ENCODE measurements at regions not wholly inside any gene's neighbourhood (a gene's known extent, or its start where the extent isn't known, plus 50 kb on each side); places are given as distances from the start of the nearest gene placed in this dataset.
A peak's percentile ranks its signal among the peaks of the same experiment; 100 is the strongest.

DNA sequence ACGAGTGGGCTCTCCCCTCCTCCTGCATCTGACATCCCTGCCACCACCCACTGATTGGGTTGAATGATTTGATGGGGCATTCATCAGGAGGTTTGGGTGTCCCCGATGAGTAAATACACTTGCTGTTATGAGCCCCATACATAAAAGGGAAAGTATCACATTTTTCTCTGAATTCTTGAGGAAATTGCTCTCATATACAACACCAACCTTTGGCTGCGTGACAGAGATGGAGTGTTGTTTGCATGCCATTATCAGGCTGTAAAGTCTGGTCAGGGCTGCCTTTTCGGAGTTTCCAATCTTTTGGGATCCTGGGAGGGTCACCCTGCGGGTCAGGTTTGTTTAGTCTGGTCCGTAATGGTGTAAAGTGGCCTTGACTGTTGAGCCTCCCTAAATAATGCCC is 227.9 kb upstream of the SPRED2 start:
- H3K4me3 ChIP-seq (ENCODE audit: low read length in 2 of 2), result no peak overlapping the region
- no peak overlapping the region for H3K27ac ChIP-seq (ENCODE audit: low read length)
- no peaks in the 10 kb centered on the region for H3K36me3 ChIP-seq (ENCODE audit: control insufficient read depth in 2 of 2, insufficient read depth in 2 of 2, low read length in 2 of 2)
- no peak overlapping the region for H3K9ac ChIP-seq (ENCODE audit: low read length in 2 of 2)
- H3K9me3 ChIP-seq (ENCODE audit: control insufficient read depth in 2 of 2, low read length in 2 of 2), result no peaks in the 10 kb centered on the region
- peaks cover 14% of the 10 kb centered on the region for H3K4me1 ChIP-seq (ENCODE audit: control insufficient read depth, insufficient read depth, low read length)
- H3K27me3 ChIP-seq (ENCODE audit: control insufficient read depth in 1 of 2, insufficient read depth in 2 of 2, low read length in 2 of 2), result no peaks in the 10 kb centered on the region

DNA sequence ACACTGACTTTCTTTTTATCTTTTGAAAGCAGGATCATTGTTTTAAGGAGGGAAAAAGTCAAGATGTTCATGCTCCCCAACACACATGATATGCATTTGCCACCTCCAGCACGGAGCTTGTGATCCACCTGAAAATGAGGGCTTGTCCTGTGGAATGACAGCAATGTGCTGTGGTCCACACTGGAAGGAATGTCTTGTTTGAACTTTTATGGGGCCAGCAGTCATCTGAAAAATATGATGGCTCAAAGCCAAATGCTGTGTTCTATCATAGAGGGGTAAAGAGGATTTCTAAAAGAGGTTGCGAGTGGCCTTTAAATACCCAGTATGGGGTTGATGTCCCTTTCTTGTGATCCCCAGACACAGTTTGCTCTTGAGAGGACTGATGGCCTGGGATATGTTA is 226.5 kb upstream of the SPRED2 start:
- Histone ChIP-seq H3K36me3 (ENCODE audit: control insufficient read depth in 2 of 2, insufficient read depth in 2 of 2, low read length in 2 of 2) (no peaks in the 10 kb centered on the region), H3K9ac (ENCODE audit: low read length in 2 of 2) (no peak overlapping the region), H3K4me3 (ENCODE audit: low read length in 2 of 2) (no peak overlapping the region), H3K4me1 (ENCODE audit: control insufficient read depth, insufficient read depth, low read length) (peaks cover 14% of the 10 kb centered on the region), H3K27me3 (ENCODE audit: control insufficient read depth in 1 of 2, insufficient read depth in 2 of 2, low read length in 2 of 2) (no peaks in the 10 kb centered on the region), H3K27ac (ENCODE audit: low read length) (no peak overlapping the region), H3K9me3 (ENCODE audit: control insufficient read depth in 2 of 2, low read length in 2 of 2) (no peaks in the 10 kb centered on the region)

DNA sequence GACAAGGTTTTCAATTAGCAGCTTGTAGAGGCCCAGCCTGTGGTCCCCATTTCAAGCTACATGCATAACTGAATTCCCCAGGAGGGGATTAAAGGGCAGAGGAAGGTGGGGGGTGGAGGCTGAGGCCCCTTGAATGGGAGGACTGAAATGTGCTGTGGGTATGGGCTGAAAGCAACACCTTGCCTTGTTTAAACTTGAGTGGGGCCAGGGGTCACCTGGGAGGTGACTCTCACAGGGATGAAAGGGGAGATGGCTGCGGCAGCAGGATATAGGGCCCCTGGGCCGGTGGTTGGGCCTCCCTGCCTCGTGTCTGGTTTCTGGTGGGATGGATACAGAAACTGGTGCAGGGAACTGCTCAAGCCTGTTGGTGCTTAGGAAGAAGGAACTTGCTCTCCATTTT is 225.9 kb upstream of the SPRED2 start:
- Histone ChIP-seq H3K27me3 (ENCODE audit: control insufficient read depth in 1 of 2, insufficient read depth in 2 of 2, low read length in 2 of 2) (no peaks in the 10 kb centered on the region), H3K9ac (ENCODE audit: low read length in 2 of 2) (no peak overlapping the region), H3K4me1 (ENCODE audit: control insufficient read depth, insufficient read depth, low read length) (peaks cover 14% of the 10 kb centered on the region), H3K9me3 (ENCODE audit: control insufficient read depth in 2 of 2, low read length in 2 of 2) (no peaks in the 10 kb centered on the region), H3K4me3 (ENCODE audit: low read length in 2 of 2) (no peak overlapping the region), H3K27ac (ENCODE audit: low read length) (no peak overlapping the region), H3K36me3 (ENCODE audit: control insufficient read depth in 2 of 2, insufficient read depth in 2 of 2, low read length in 2 of 2) (no peaks in the 10 kb centered on the region)

DNA sequence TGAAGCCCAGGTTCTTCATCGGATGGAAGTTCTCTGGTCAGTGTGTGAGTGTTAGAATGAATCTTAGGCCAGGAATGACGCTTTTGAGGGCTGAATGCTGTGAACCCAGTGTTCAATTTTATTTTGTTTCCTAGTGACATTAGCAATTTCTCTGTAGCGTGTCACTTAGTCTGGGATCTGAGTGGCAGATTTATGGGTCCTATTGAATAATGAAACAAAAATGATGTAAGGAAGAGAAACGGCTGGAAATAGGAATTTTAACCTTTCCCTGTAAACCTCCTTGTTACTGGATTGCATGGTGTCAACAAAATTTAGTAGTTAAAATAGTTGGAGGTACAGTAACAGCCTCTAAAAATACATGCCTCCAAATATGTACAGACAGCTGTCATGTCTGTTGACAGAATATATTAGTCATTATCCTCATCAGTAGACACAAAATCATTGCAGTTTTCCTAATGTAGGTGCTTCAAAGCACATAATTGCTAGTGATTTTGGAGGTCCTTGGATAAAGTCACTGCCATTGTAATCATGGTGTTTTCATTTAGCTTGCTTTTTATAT is 223.8 kb upstream of the SPRED2 start:
- Histone ChIP-seq H3K9me3 (ENCODE audit: control insufficient read depth in 2 of 2, low read length in 2 of 2) (no peaks in the 10 kb centered on the region), H3K4me1 (ENCODE audit: control insufficient read depth, insufficient read depth, low read length) (peaks cover 10% of the 10 kb centered on the region), H3K27me3 (ENCODE audit: control insufficient read depth in 1 of 2, insufficient read depth in 2 of 2, low read length in 2 of 2) (no peaks in the 10 kb centered on the region), H3K27ac (ENCODE audit: low read length) (no peak overlapping the region), H3K9ac (ENCODE audit: low read length in 2 of 2) (no peak overlapping the region), H3K4me3 (ENCODE audit: low read length in 2 of 2) (no peak overlapping the region), H3K36me3 (ENCODE audit: control insufficient read depth in 2 of 2, insufficient read depth in 2 of 2, low read length in 2 of 2) (no peaks in the 10 kb centered on the region)

DNA sequence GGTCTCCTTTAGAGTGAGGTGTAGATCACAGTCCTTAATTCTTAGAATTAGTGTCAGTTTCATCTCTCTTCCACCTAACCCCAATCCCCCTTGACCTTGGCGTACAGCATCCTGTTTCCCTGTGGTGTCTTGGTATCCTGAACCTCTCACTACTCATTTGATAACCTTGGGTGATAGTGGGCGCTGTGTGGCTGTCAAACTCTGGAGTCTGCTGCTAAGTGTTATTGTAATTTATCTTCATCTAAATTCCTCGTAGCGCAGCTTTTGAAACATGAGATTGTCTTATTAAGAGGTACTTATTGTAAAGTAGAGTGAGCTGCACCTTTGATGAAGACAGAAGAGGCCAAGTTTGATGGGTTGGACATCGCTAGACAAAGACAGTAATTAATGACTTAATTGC is 222.6 kb upstream of the SPRED2 start:
- Histone ChIP-seq H3K4me1 (ENCODE audit: control insufficient read depth, insufficient read depth, low read length) (peaks cover 9% of the 10 kb centered on the region), H3K4me3 (ENCODE audit: low read length in 2 of 2) (no peak overlapping the region), H3K36me3 (ENCODE audit: control insufficient read depth in 2 of 2, insufficient read depth in 2 of 2, low read length in 2 of 2) (no peaks in the 10 kb centered on the region), H3K9ac (ENCODE audit: low read length in 2 of 2) (no peak overlapping the region), H3K27ac (ENCODE audit: low read length) (no peak overlapping the region), H3K27me3 (ENCODE audit: control insufficient read depth in 1 of 2, insufficient read depth in 2 of 2, low read length in 2 of 2) (no peaks in the 10 kb centered on the region), H3K9me3 (ENCODE audit: control insufficient read depth in 2 of 2, low read length in 2 of 2) (no peaks in the 10 kb centered on the region)

DNA sequence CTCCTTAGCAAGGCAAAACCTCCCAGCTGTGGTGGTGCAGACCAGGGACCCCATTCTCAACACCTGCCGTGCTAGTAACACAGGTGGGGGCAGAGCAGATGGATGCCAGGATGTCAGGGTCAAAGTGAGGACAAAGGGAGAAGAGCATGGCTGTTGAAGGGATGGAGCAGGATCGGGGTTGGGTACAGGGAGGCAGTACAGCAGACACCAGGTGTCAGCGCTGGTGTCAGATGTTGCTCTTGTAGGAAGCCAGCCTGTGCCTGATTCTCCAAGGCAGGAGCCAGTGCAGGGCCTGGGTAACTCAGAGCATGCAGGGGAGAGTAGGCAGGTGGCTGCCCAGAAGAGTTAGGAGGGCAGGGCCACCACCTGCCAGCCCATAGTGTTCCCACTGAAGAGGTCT is 222.1 kb upstream of the SPRED2 start:
- no peak overlapping the region for H3K27ac ChIP-seq (ENCODE audit: low read length)
- H3K4me1 ChIP-seq (ENCODE audit: control insufficient read depth, insufficient read depth, low read length), result peaks cover 8% of the 10 kb centered on the region
- no peak overlapping the region for H3K9ac ChIP-seq (ENCODE audit: low read length in 2 of 2)
- no peaks in the 10 kb centered on the region for H3K9me3 ChIP-seq (ENCODE audit: control insufficient read depth in 2 of 2, low read length in 2 of 2)
- H3K4me3 ChIP-seq (ENCODE audit: low read length in 2 of 2), result no peak overlapping the region
- no peaks in the 10 kb centered on the region for H3K36me3 ChIP-seq (ENCODE audit: control insufficient read depth in 2 of 2, insufficient read depth in 2 of 2, low read length in 2 of 2)
- H3K27me3 ChIP-seq (ENCODE audit: control insufficient read depth in 1 of 2, insufficient read depth in 2 of 2, low read length in 2 of 2), result no peaks in the 10 kb centered on the region

DNA sequence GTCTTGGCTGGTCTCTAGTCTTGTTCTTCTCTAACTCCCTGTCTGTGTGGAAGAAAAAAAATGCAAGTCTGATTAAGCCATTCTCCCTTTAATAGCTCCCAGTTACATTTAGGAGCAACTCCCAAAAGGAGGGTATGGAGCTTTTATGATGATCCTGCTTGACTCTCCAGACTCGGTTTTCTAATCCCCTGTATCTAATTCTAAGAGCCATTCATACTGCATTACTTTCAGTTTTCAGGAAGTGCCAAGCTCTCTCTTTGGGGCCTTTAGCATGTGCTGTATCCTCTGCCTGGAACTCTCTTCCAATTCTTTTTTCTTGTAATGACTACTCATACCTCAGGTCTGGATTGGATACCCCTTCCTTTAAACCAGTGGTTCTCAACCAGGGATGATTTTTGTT is 219.7 kb upstream of the SPRED2 start:
- Histone ChIP-seq H3K4me1 (ENCODE audit: control insufficient read depth, insufficient read depth, low read length) (no peaks in the 10 kb centered on the region), H3K9ac (ENCODE audit: low read length in 2 of 2) (no peak overlapping the region), H3K36me3 (ENCODE audit: control insufficient read depth in 2 of 2, insufficient read depth in 2 of 2, low read length in 2 of 2) (no peaks in the 10 kb centered on the region), H3K4me3 (ENCODE audit: low read length in 2 of 2) (no peak overlapping the region), H3K27me3 (ENCODE audit: control insufficient read depth in 1 of 2, insufficient read depth in 2 of 2, low read length in 2 of 2) (no peaks in the 10 kb centered on the region), H3K27ac (ENCODE audit: low read length) (no peak overlapping the region), H3K9me3 (ENCODE audit: control insufficient read depth in 2 of 2, low read length in 2 of 2) (no peaks in the 10 kb centered on the region)

DNA sequence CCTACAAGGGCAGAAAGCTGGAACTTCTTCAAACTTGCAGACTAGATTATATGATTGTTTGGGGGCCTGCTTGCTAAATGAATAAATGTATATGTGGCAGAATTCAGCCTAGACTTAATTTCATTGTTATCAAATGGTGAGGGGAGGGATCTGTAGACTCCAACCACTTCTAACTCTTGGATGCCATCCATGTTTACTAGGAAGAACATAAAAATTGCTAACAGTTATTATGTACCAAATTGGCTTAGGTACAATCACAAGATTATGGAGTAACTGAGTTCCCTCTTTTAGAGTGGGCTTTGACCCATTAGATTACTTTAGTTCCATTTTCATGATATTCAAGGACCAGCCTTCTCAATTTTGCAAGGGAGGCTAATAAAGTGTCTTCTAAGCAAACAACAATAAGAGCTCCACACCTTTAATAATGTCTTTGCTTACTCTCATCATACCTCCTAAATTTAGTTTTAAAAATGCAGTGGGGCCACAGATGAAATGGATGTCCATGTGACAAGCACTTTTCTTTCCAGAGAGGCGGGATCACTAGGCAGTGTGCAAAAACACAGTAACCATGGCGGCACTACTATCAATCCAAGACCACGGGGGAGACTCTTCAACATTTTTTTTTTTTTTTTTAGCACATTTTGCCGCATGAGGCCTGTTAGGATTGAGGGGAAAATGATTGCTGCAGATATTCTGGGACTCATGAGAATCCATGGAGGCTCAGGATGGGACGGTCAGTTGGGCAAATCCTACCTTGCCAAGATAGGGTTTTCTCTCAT is 217.6 kb upstream of the SPRED2 start:
- no peak overlapping the region for H3K9ac ChIP-seq (ENCODE audit: low read length in 2 of 2)
- no peaks in the 10 kb centered on the region for H3K36me3 ChIP-seq (ENCODE audit: control insufficient read depth in 2 of 2, insufficient read depth in 2 of 2, low read length in 2 of 2)
- no peaks in the 10 kb centered on the region for H3K4me1 ChIP-seq (ENCODE audit: control insufficient read depth, insufficient read depth, low read length)
- no peak overlapping the region for H3K27ac ChIP-seq (ENCODE audit: low read length)
- H3K9me3 ChIP-seq (ENCODE audit: control insufficient read depth in 2 of 2, low read length in 2 of 2), result no peaks in the 10 kb centered on the region
- no peaks in the 10 kb centered on the region for H3K27me3 ChIP-seq (ENCODE audit: control insufficient read depth in 1 of 2, insufficient read depth in 2 of 2, low read length in 2 of 2)
- no peak overlapping the region for H3K4me3 ChIP-seq (ENCODE audit: low read length in 2 of 2)

DNA sequence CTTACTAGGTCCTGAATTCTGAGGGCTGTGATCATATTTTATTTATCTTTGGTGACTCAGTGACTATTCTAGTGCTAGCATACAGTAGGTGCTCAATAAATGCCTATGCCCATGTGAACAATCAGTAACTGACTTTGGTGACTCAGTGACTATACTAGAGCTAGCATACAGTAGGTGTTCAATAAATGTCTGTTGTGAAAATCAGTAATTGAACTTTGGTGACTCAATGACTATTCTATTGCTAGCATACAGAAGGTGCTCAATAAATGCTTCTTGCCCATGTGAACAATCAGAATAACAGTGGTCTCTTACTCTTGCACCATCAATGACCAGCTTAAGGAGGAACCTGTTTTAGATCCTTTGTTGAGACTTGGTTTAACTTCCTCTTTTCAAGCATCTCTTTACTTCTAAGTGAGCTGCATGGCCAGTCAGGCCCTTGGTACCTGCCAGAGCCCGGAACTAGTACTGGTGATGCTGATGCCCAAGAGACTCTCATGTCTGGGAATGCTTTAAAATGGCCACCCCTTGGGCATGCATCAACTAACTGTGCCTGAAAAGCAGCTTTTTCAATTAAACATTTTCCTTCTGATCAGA is 214.9 kb upstream of the SPRED2 start:
- Histone ChIP-seq H3K9ac (ENCODE audit: low read length in 2 of 2) (no peak overlapping the region), H3K4me3 (ENCODE audit: low read length in 2 of 2) (no peak overlapping the region), H3K27ac (ENCODE audit: low read length) (no peak overlapping the region), H3K9me3 (ENCODE audit: control insufficient read depth in 2 of 2, low read length in 2 of 2) (no peaks in the 10 kb centered on the region), H3K4me1 (ENCODE audit: control insufficient read depth, insufficient read depth, low read length) (no peaks in the 10 kb centered on the region), H3K36me3 (ENCODE audit: control insufficient read depth in 2 of 2, insufficient read depth in 2 of 2, low read length in 2 of 2) (no peaks in the 10 kb centered on the region), H3K27me3 (ENCODE audit: control insufficient read depth in 1 of 2, insufficient read depth in 2 of 2, low read length in 2 of 2) (no peaks in the 10 kb centered on the region)

DNA sequence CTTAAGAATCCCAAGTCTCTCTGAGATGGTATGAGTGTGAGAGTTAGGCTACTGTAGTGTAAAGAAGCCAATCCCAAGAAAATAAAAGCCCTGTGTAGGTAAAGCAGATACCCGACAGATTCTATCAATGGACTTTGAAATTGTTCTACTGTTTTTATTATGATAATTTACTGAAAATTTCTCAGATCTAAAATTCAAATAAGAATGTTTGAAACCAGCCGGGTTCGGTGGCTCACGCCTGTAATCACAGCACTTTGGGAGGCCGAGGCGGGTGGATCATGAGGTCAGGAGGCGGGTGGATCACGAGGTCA is 208.3 kb upstream of the SPRED2 start:
- Histone ChIP-seq H3K36me3 (ENCODE audit: control insufficient read depth in 2 of 2, insufficient read depth in 2 of 2, low read length in 2 of 2) (no peaks in the 10 kb centered on the region), H3K4me3 (ENCODE audit: low read length in 2 of 2) (no peak overlapping the region), H3K4me1 (ENCODE audit: control insufficient read depth, insufficient read depth, low read length) (peaks cover 6% of the 10 kb centered on the region), H3K27me3 (ENCODE audit: control insufficient read depth in 1 of 2, insufficient read depth in 2 of 2, low read length in 2 of 2) (no peaks in the 10 kb centered on the region), H3K9ac (ENCODE audit: low read length in 2 of 2) (no peak overlapping the region), H3K27ac (ENCODE audit: low read length) (no peak overlapping the region), H3K9me3 (ENCODE audit: control insufficient read depth in 2 of 2, low read length in 2 of 2) (no peaks in the 10 kb centered on the region)

DNA sequence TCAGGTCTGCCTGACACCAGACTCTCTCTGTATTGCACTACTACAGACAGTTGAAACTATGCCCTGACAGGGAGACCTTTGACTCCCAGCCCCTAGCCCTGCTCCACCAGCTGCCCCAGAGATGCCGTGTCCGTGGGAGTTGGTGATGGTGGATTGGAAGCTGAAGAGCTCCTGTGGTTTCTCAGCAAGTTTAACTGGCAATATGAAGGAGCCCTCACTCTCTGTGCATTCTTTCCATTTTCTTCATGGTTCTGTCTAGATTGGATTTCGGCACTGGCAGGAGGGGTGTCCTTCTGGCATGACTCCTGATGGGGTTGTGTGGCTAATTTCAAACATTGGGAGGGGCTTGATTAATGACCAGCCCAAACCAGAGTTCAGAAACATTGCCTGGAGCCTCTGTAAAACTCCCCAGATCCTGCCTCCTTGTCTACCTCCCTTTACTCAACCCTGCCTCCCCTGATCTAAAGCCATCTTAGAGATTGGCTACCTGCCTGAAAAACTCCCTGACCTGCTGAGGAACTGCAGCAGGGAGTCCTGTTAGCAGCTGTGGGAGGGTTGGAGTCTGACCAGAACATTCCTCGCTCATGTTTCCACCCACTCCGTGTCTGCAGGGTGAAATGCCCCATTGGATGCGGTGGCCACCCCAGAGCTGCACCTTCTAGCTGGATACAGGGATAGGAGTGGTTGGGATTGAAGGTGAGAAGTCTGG is 206.9 kb upstream of the SPRED2 start:
- Histone ChIP-seq H3K9me3 (ENCODE audit: control insufficient read depth in 2 of 2, low read length in 2 of 2) (no peaks in the 10 kb centered on the region), H3K9ac (ENCODE audit: low read length in 2 of 2) (no peak overlapping the region), H3K4me3 (ENCODE audit: low read length in 2 of 2) (peak overlapping the region in 1 of 2 donors; percentile 8), H3K4me1 (ENCODE audit: control insufficient read depth, insufficient read depth, low read length) (peaks cover 6% of the 10 kb centered on the region), H3K27me3 (ENCODE audit: control insufficient read depth in 1 of 2, insufficient read depth in 2 of 2, low read length in 2 of 2) (no peaks in the 10 kb centered on the region), H3K27ac (ENCODE audit: low read length) (no peak overlapping the region), H3K36me3 (ENCODE audit: control insufficient read depth in 2 of 2, insufficient read depth in 2 of 2, low read length in 2 of 2) (no peaks in the 10 kb centered on the region)
